HCT116 (cell line): ENCODE measurements at regions not wholly inside any gene's neighbourhood (a gene's known extent, or its start where the extent isn't known, plus 50 kb on each side); places are given as distances from the start of the nearest gene placed in this dataset.

ENCODE experiments used
- ATAC-seq: fragments of 200-7000 bp; cut with Tn5 transposase; 2 replicates; pipeline ENCODE4 v1.9.1; 2020; ENCODE audit warnings: mild to moderate bottlenecking, moderate library complexity
- BruUV-seq: library from RNA; stranded (reverse); fragments of 400-500 nt; replicated peaks from 2 replicates; lab custom pipeline; 2021; lab: Mats Ljungman, UMichigan
- CTCF ChIA-PET: fragments of 300-600 bp; sonication (Branson Sonifier 250); formaldehyde crosslinking; loops from one replicate; lab custom pipeline; 2021; ENCODE audit warnings: antibody characterized with exemption; lab: Charles Lee
- POLR2A ChIA-PET: fragments of 300-600, 350-600 bp; sonication (Branson Sonifier 250); formaldehyde crosslinking; loops from one replicate; lab custom pipeline; 2021; ENCODE audit warnings: antibody characterized with exemption; lab: Charles Lee
- RAD21 ChIA-PET, 2 experiments: fragments of 300-600 bp; sonication (Branson Sonifier 250); formaldehyde crosslinking; loops; one replicate each; lab custom pipeline; 2023; ENCODE audit warnings: low total read pairs in 2 of 2; ENCODE audit not compliant: uncharacterized antibody in 2 of 2, unreplicated experiment in 2 of 2, low non-redundant PET in 1 of 2; lab: Charles Lee
- DNase-seq: peaks from one replicate; pipeline ENCODE4 v3.0.0-alpha.2; 2010; ENCODE audit warnings: low read depth, low spot score
- H2AFZ ChIP-seq: fragments of 200-600 bp; shearing (Covaris generic), sonication (generic); 2 replicates; pipeline ENCODE4 v1.6.1; 2017; ENCODE audit warnings: low read depth, mixed run types, mixed read lengths, antibody characterized with exemption, low read length; ENCODE audit not compliant: poor library complexity, severe bottlenecking
- H3K27ac ChIP-seq: 2 replicates; pipeline ENCODE4 v1.5.1; 2012; ENCODE audit warnings: low read depth, low read length
- H3K27me3 ChIP-seq: fragments of 200-600 bp; sonication (generic); 2 replicates; pipeline ENCODE4 v1.6.1; 2016; ENCODE audit warnings: mixed run types, low read length, mixed read lengths; ENCODE audit not compliant: insufficient read depth
- H3K36me3 ChIP-seq, 2 experiments: fragments of 200-500 bp in 1 of 2; fragments of 200-600 bp in 1 of 2; sonication (Bioruptor generic) in 1 of 2; sonication (generic) in 1 of 2; 2 replicates each; pipeline versions ENCODE4 v1.5.1 to v1.6.1; 2014 to 2016; ENCODE audit warnings: low read length in 2 of 2, inconsistent platforms in 1 of 2, mixed read lengths in 1 of 2, mixed run types in 1 of 2; ENCODE audit not compliant: insufficient read depth in 2 of 2, control insufficient read depth in 1 of 2
- H3K4me1 ChIP-seq, 2 experiments: fragments of 200-600 bp in 1 of 2; sonication (generic) in 1 of 2; 2 replicates each; pipeline versions ENCODE4 v1.5.1 to v1.6.1; 2012 to 2017; ENCODE audit warnings: low read length in 2 of 2, inconsistent platforms in 1 of 2, mild to moderate bottlenecking in 1 of 2, mixed read lengths in 1 of 2, mixed run types in 1 of 2, moderate library complexity in 1 of 2; ENCODE audit not compliant: insufficient read depth in 2 of 2, control insufficient read depth in 1 of 2
- H3K4me2 ChIP-seq: fragments of 200-600 bp; sonication (generic); 2 replicates; pipeline ENCODE4 v1.6.1; 2017; ENCODE audit warnings: mixed run types, low read length, mixed read lengths
- H3K4me3 ChIP-seq, 2 experiments: fragments of 200-600 bp in 1 of 2; sonication (generic) in 1 of 2; replicated peaks in 1 of 2; 2 replicates each; pipeline ENCODE4 v1.5.1; 2011 to 2016; ENCODE audit warnings: low read length in 2 of 2, control low read depth in 1 of 2, low read depth in 1 of 2, mild to moderate bottlenecking in 1 of 2, mixed read lengths in 1 of 2, mixed run types in 1 of 2
- H3K79me2 ChIP-seq: fragments of 200-600 bp; sonication (generic); 2 replicates; pipeline ENCODE4 v1.6.1; 2017; ENCODE audit warnings: mild to moderate bottlenecking, mixed run types, low read length, moderate library complexity, mixed read lengths; ENCODE audit not compliant: insufficient read depth
- H3K9ac ChIP-seq: fragments of 200-600 bp; sonication (generic); 2 replicates; pipeline ENCODE4 v1.6.1; 2016; ENCODE audit warnings: low read length, mixed read lengths
- H3K9me2 ChIP-seq: fragments of 200-600 bp; sonication (generic), shearing (Covaris generic); 2 replicates; pipeline ENCODE4 v1.6.1; 2017; ENCODE audit warnings: mixed run types, mild to moderate bottlenecking, moderate library complexity; ENCODE audit not compliant: insufficient read depth
- H3K9me3 ChIP-seq, 2 experiments: fragments of 200-500 bp in 1 of 2; fragments of 200-600 bp in 1 of 2; sonication (Bioruptor generic) in 1 of 2; sonication (generic) in 1 of 2; 2 replicates each; pipeline ENCODE4 v1.6.1; 2014 to 2017; ENCODE audit warnings: low read length in 2 of 2, mixed read lengths in 2 of 2, inconsistent platforms in 1 of 2, low read depth in 1 of 2, mild to moderate bottlenecking in 1 of 2, mixed run types in 1 of 2, moderate library complexity in 1 of 2; ENCODE audit not compliant: control insufficient read depth in 1 of 2, insufficient read depth in 1 of 2
- H4K20me1 ChIP-seq: fragments of 200-600 bp; sonication (generic), shearing (Covaris generic); 2 replicates; pipeline ENCODE4 v1.6.1; 2017; ENCODE audit warnings: mixed run types, mild to moderate bottlenecking, moderate library complexity; ENCODE audit not compliant: insufficient read depth
- CBX3 ChIP-seq: IDR thresholded peaks from 2 replicates; pipeline ENCODE4 v1.6.1; 2012; ENCODE audit warnings: low read depth
- CEBPB ChIP-seq: IDR thresholded peaks from 2 replicates; pipeline ENCODE4 v1.6.1; 2012; ENCODE audit warnings: low read depth
- EZH2phosphoT487 ChIP-seq: fragments of 200-600 bp; IDR thresholded peaks from 2 replicates; pipeline ENCODE4 v1.6.1; 2018; ENCODE audit warnings: antibody characterized with exemption, borderline replicate concordance
- SRF ChIP-seq: IDR thresholded peaks from 2 replicates; pipeline ENCODE4 v1.6.1; 2012; ENCODE audit warnings: low read depth
- TCF7L2 ChIP-seq: IDR thresholded peaks from 2 replicates; pipeline ENCODE4 v1.7.0; 2011; ENCODE audit warnings: borderline replicate concordance, inconsistent platforms; ENCODE audit not compliant: insufficient read depth, insufficient read length; ENCODE audit errors: extremely low read depth
- intact Hi-C: fragments of 100-400 bp; cut with micrococcal nuclease; formaldehyde crosslinking; loops from 2 replicates; pipeline ENCODE4 v1.10.0; 2022
- TF ChIP-seq, protein P1 (sequence below): IDR thresholded peaks from 2 replicates; pipeline ENCODE4 v1.6.1; 2012; ENCODE audit warnings: low read depth

- H3K4me1 ChIP-seq: no peaks in the 10 kb centered on the region
Measured at GRCh38 chr2:124996406-124996805, 971.3 kb downstream of the CNTNAP5 start.

GRCh38 chr2:124999906-125000305 lies 974.8 kb downstream of the CNTNAP5 start:
- Histone ChIP-seq H3K27ac (no peak overlapping the region), H3K27me3 (no peaks in the 10 kb centered on the region), H3K79me2 (no peaks in the 10 kb centered on the region), H3K9me3 (peaks cover 17 to 24% of the 10 kb centered on the region in 2 experiments; a peak in 2 of 4 replicates), H3K4me3 (no peak overlapping the region), H3K4me1 (no peaks in the 10 kb centered on the region), H3K9ac (no peak overlapping the region), H4K20me1 (no peaks in the 10 kb centered on the region), H3K36me3 (no peaks in the 10 kb centered on the region), H3K9me2 (no peaks in the 10 kb centered on the region), H2AFZ (no peak overlapping the region), H3K4me2 (no peak overlapping the region)
- BruUV-seq: no TSS peak
- intact Hi-C loops: loop anchor here (5.0 kb wide), 1 partner anchor 47 kb away; no protein-coding TSS in a partner anchor
- TF ChIP-seq, protein P1, sequence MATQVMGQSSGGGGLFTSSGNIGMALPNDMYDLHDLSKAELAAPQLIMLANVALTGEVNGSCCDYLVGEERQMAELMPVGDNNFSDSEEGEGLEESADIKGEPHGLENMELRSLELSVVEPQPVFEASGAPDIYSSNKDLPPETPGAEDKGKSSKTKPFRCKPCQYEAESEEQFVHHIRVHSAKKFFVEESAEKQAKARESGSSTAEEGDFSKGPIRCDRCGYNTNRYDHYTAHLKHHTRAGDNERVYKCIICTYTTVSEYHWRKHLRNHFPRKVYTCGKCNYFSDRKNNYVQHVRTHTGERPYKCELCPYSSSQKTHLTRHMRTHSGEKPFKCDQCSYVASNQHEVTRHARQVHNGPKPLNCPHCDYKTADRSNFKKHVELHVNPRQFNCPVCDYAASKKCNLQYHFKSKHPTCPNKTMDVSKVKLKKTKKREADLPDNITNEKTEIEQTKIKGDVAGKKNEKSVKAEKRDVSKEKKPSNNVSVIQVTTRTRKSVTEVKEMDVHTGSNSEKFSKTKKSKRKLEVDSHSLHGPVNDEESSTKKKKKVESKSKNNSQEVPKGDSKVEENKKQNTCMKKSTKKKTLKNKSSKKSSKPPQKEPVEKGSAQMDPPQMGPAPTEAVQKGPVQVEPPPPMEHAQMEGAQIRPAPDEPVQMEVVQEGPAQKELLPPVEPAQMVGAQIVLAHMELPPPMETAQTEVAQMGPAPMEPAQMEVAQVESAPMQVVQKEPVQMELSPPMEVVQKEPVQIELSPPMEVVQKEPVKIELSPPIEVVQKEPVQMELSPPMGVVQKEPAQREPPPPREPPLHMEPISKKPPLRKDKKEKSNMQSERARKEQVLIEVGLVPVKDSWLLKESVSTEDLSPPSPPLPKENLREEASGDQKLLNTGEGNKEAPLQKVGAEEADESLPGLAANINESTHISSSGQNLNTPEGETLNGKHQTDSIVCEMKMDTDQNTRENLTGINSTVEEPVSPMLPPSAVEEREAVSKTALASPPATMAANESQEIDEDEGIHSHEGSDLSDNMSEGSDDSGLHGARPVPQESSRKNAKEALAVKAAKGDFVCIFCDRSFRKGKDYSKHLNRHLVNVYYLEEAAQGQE: no peak
- TF ChIP-seq EZH2phosphoT487 (no peak), CBX3 (no peak), TCF7L2 (no peak)
- ATAC-seq (no peak), DNase-seq (no peak)
- ChIA-PET RAD21 (no interaction called here), CTCF (no interaction called here), POLR2A (no interaction called here)

More at GRCh38 chr2:124996406-124996805, 971.3 kb downstream of the CNTNAP5 start:
- RAD21 ChIA-PET: no interaction called here
- no peak for TF ChIP-seq CEBPB
- TF ChIP-seq SRF: no peak
- BruUV-seq: no TSS peak
- H3K9me2 ChIP-seq: no peaks in the 10 kb centered on the region
- no peaks in the 10 kb centered on the region for H3K79me2 ChIP-seq
- H3K4me2 ChIP-seq: no peak overlapping the region
- CTCF ChIA-PET: no interaction called here
- H3K27ac ChIP-seq: no peak overlapping the region
- no peak for ATAC-seq
- POLR2A ChIA-PET: no interaction called here
- no peaks in the 10 kb centered on the region for H3K36me3 ChIP-seq
- no peaks in the 10 kb centered on the region for H3K27me3 ChIP-seq
- H4K20me1 ChIP-seq: no peaks in the 10 kb centered on the region
- peaks cover 11 to 18% of the 10 kb centered on the region in 2 experiments; a peak in 2 of 4 replicates for H3K9me3 ChIP-seq
- DNase-seq: no peak
- no peak overlapping the region for H2AFZ ChIP-seq
- no peak overlapping the region for H3K4me3 ChIP-seq
- no peak overlapping the region for H3K9ac ChIP-seq
- intact Hi-C loops: no loop called here
